MV-4-11 (cell line): ENCODE measurements at regions not wholly inside any gene's neighbourhood (a gene's known extent, or its start where the extent isn't known, plus 50 kb on each side); places are given as distances from the start of the nearest gene placed in this dataset.

Source experiments
- DNase-seq: peaks from one replicate; lab custom pipeline; 2025; lab: John Stamatoyannopoulos, UW

DNA sequence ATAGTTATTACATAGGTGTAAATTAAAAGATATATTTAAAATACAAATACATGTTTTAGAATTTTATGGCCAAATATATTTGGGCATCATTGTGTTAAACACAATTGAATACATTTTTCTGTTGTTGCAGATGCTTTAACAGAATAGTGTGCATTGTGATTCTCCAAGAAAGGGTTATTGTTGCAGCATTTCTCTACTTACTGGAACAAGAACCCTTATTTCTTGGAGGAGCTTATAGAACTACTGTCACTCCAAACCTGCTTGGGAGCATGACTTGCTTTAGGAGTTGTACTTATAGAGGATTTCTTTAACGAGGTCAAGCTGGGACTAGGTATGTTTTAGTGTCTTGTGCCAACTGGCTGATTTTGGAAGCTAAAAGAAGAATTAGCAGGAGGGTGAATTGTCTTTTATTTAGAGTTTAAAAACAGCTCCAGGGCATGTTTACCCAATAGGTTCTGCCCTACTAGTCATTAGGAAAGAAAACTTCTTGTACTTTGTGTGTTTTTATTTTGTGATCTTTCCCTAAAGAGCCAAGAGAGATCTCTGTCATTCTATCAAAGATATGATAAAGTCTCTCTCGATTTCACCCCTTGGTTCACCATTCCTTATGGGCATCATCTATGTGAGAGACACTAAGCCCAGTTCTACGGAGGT is 279.8 kb upstream of the SALL1 start:
- DNase-seq = no peak

DNA sequence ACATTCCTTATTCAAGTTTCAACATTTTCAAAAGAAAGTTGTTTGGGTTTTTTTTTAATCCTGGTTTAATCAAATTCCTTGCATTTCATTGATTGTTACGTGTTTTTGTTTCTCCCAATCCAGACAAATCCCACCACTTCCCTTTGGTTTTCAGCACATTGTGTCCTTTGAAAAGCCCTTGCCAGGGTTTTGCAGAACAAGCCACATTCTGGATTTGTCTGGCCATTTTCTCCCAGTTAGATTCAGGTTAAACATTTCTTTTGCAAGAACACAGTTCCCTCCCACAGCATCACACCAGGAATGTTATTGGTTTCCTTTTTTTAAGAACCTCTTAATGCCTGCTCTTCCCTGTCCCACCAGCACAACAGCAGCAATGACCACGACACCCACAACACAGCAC is 278.0 kb upstream of the SALL1 start:
- DNase-seq = peak; percentile 2

DNA sequence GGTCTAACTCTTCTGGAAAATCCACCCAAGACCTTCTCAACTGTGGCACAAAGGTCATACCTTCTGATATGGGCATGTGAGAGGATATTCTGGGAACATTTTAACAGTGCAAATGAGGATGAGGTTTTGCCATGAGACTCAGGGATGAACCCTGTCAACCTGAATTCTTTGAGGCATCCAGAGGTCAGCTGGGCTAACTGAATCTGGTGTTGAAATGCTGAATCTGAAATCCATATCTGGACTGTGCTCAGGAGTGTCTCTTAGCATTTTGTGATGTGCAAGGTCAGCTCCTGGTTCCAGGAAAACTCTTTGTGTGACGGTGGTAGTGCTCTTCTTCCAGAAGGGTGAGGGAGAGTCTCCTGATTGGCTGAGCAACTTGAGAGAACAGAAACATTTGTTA is 276.0 kb upstream of the SALL1 start:
- DNase-seq = no peak

DNA sequence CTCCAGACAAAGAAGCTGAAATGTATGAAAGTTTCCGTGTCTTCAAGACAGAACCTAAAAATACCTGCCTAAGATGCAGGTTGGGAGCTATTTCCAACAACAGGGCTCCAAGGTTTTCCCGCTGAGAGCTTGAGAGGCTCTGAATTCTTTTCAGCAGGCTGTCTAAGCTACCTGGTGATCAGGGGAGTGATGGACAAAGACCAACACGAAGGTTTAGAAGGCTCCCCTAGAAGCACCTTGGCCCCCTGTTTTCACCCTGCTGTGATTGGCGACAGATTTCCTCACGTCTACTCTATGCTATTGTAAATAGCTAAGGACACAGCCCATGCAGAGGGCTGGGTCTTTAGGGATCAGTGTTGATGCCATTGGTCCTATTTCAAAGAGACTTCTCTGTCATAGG is 275.2 kb upstream of the SALL1 start:
- no peak for DNase-seq

DNA sequence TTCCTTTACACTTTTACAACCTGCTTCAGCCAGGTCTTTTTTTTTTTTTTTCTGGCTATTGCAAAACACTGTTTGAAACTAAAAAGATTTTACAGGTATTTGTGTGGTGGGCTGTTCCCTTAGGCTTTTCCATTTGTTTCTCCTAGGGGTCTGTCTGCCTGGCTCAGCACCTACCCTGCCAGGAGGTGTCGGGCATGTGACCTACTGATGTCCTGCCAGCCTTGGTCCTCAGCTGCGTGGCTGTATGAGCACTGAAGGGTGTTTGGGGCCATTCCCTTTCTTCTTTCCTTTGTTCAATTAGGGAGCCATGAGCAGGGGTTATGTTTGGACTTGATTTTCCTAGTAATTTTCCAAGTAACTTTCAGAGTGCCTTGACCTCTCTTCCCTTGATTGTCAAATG is 269.2 kb upstream of the SALL1 start:
- no peak for DNase-seq

DNA sequence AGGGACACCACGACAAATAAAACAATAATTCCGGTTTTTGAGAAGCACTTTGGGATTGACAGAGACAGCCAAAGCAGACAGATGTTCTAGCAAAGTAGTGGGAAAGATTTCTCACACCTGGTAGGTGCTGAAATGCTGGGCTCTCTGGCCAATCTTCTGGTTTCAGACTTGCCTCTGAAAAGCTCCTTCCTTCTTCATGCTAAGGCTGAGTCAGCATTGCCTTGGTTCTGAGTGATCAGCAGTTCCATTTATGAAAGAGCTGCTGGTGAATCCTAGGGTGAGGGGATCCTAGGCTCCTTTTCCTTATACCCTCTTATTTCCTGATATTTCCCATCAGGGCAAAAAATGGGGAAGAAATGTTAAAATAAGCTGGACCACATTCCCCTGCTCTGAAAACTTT is 268.7 kb upstream of the SALL1 start:
- DNase-seq = no peak

DNA sequence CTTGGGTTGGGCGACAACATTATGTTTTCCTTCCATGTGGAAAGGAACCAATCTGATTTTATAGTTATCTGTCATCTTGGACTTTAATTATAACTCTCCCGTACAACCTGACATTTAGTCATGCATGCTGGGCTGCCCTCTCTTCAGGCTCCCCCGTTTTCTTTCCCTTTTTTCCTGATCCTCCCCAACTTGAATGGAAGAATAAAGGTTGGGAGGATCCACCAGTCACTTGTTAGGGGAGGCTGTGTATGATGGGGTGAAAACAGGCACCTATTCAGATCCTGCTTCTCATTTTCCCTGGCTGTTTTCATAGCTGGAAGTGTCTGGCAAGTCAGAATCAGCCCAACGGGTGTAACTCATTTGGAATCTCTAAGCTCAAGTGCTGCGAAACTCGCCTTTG is 267.2 kb upstream of the SALL1 start:
- DNase-seq = no peak

DNA sequence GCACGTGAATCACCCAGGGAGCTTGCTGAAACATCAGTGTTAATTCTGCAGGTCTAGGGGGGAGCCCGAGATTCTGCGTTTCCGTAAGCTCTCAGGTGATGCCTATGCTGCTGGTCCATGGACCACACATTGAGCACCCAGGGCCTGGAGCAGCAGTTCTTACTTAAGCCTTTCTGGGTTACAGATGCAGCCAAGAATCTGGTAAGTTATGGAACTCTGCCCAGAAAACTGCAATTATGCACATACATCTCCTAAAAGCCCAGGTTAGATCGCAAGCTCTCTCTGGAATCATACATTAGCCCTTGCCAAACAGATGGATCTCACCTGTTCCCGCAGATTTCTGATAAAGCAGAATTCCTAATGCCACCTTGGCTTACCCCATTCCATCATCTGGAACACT is 265.9 kb upstream of the SALL1 start:
- DNase-seq = no peak

DNA sequence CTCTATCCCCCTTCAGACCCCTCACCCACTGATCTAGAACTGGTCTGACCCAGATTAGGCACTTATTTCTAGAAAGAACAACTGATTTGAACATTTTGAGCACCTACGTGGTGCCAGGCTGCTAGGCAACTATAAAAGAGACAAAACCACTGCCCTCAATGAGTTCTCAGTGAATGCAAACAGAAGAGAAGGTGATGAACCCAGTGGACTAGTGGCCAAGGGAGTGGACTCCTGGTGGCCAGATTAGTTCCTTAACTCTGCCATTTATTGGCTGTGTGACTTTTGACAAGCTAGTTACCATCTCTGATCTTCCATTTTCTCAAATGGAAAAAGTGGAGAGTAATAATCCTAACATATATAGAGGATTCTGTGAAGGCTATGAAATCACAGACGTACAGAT is 259.1 kb upstream of the SALL1 start:
- no peak for DNase-seq

DNA sequence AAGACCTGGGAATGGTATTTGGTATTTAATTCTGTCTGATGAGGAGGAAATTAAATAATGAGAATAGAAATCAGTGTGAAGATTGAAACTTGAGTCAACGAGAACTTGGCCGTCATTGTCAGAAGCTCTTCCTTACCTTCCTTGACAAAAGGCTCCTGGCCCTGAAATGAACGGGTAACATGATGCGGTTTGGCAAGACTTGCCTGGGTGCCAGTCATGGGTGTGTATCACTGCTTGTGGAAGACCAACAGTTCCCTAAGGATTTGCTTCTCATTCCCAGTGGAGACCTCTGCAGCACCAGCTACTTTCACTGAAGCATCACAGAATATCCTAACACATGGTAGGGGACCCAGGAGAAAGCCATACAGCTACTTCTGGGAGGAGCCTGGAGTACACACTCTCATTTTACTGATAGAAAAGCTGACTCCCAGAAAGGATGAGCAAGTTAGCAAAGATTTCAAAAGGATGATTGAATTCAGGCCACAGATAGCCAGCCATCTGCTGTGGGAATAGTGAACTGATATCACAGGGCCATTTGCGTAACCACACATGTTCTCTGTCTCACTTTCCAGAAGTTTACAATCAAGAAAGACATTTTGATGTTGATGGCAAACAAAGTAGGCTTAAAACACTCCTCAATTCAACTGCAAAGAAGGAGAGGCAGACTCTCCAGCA is 258.1 kb upstream of the SALL1 start:
- no peak for DNase-seq

DNA sequence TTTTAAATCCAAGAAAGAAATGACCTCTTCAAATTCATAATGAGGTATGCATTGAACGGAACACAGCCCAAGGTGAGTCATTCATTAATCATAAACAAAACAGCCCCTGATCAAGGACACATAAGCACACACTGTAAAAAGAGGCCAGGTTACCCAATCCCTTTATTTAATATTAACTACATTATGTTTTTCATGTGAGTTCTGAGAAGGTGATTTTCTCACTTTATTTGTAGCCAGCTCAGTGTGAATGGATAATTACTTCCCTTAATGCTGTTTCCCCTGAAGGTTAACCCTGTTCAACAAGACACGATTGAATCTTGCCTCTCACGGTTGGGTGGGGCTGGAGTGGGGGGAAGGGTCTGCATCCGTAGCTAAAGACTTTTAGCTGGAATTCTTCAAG is 257.3 kb upstream of the SALL1 start:
- no peak for DNase-seq

DNA sequence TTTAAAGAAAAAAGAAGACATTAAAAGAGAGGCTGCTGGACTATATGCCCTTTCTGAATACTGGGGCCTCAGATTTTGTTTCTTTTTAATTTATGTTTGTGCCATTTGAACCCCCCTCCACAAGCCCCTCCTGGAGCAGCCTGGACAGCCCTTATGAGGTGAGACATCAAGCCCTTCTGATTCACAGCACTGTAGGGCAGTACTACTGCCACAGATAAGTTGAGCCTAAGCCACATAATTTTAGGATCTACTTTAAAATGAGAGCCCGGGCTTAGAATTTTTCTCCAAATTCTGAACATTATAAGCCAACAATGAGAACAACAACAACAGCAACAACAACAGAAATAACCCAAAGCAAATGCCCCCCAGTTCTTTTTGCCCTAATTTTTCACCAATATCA is 256.9 kb upstream of the SALL1 start:
- no peak for DNase-seq

DNA sequence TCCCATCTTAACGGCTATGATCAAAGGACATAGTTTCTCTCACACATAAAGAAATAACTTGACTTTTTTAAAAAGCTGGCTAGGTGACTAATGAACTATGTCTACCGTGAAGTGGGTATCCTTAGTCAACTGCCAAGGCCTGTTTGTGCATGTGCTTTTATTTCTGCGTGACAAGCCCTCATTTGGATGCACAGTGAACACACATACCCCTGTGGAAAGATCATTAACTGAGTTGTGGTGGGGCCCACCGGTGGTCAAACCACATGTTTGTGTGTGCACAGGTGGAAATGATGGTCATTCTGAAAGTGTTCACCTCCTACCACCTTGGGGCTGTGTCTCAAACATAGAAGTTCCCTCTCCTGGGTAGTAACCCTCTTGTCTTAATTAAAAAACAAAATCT is 256.1 kb upstream of the SALL1 start:
- DNase-seq = no peak

DNA sequence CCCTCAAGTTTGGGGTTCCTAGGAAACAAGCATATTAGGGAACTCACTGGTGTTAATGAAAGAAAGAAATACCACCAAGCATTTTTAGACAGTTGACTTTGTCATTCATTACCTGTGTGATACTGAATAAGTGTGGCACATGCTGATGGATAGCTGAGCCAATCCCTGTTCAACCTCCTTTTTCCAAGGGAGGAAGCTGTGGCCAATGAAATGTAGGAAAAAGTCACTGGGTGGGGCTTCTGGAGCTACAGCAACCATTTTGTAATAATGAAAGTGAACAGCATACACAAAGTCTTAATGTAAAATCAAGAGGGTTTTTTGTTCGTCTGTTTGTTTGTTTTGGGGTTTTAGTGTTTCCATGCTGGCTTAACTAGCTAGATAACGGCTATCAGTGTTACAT is 254.3 kb upstream of the SALL1 start:
- DNase-seq = no peak

DNA sequence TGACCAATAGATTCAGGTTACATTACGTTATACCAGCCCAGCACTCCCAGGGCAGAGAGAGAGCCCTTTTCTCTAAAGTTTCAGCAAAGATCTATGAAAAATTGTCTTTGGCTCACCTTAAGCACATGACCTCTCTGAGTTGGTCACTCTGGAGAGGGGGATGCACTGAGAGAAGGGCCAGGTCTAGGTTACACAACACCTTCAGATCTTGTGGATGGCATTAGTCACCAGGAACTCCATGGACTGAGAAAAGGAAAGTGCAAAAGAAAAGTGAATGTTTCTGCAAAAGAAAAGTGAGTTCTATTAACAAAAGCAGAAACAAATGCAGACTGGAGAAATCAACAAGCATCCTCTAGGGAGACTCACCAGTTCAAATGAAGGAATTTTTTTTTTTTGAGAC is 253.3 kb upstream of the SALL1 start:
- no peak for DNase-seq

DNA sequence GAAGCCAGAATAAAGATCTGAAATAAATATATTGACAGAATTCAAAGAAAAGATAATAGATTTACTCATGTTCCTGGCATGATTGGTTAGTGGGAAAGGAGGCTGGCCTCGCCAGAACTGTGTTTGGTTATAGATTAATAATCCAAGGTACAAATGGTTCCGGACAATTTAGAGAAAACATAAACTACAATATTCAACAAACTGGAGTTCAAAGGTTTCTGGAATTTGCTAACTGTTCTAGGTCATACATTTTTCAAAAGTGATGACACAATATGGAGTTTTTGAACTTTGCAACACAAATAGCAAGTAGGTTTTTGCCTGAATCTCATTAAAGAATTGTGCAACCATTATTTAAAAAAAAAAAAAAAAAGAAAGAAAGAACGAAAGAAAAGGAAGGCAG is 251.7 kb upstream of the SALL1 start:
- no peak for DNase-seq

DNA sequence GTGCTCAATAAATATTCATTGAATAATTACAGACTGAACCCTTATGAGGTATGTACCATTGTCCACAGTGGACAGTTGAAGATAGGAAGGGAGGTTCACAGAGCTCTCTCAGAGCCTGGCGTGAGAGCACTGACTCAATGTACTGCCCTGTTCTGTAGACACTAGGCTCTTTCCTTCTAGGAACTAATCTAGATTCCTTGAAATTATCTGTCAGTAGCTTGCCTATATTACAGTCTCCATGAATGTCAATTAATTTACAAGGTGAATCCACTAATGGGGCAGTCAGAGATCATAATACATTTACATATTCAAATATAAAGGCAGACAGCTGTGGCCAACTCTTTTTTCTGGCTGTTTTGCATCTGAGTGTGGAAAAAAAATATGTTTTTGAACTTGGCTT is 251.2 kb upstream of the SALL1 start:
- no peak for DNase-seq

DNA sequence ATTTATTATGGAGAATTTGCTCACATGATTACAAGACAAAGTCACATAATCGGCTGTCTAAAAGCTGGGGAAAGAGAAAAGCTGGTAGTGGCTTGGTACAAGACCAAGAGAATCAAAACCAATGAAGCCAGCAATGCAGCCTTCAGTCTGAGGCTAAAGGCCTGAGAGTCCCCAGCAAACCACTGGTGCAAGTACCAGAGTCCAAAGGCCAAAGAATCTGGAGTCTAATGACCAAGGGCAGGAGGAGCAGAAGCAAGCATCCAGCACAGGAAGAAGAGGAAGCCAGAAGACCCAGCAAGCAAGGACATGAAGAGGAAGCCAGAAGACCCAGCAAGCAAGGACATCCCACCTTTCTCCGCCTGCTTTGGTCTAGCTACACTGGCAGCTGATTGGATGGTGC is 250.6 kb upstream of the SALL1 start:
- no peak for DNase-seq

DNA sequence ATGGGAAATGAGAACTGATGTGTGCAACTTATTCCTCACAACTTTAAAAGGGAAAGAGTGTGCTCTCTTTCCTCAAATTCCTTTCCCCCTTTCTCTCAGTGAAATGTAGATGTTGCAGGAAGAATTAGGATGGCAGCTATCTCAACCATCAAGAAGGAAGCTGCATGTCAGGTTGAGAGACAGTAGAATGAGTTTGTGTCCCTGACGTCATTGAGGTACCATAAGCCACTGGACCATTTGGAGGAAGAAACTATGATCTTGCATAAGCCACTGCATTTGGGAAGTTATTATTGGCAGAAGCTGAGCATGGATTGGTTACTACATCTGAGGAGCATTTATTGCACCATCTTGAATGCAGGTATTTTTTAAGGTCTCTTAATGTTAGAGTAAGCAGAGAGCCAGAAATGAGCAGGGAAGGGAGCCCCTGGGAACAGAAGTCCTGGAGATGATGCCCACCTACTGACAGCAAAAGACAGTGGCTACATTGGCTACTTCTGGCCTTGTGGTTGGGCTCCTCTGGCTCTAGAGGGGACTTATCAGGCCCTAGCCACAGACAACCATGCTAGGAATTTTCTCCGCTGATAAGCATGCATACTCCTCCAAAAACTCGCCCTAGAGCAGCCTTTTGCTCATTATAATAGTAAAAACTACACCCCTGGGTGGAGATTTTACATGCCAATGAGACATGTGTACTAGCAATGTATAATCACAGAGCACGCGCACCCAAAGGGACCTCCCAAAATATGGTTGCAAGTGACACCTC is 249.0 kb upstream of the SALL1 start:
- no peak for DNase-seq

DNA sequence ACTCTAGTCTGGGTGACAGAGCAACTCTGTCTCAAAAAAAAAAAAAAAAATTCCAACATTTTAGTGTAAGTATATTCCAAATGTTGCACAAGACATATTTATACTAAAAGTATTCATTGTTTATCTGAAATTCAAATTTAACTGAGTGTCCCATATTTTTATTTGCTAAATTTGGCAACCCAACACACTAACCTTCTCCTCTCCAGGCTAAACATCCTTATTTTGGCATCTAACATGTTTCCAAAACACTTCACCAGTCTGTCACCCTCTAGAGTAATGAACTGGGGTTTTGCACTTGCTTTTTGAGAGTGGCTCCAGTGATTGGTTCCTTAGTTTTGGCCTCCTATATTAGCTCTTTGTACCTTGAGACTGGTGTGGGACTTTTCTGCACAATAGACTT is 243.4 kb upstream of the SALL1 start:
- DNase-seq = no peak

DNA sequence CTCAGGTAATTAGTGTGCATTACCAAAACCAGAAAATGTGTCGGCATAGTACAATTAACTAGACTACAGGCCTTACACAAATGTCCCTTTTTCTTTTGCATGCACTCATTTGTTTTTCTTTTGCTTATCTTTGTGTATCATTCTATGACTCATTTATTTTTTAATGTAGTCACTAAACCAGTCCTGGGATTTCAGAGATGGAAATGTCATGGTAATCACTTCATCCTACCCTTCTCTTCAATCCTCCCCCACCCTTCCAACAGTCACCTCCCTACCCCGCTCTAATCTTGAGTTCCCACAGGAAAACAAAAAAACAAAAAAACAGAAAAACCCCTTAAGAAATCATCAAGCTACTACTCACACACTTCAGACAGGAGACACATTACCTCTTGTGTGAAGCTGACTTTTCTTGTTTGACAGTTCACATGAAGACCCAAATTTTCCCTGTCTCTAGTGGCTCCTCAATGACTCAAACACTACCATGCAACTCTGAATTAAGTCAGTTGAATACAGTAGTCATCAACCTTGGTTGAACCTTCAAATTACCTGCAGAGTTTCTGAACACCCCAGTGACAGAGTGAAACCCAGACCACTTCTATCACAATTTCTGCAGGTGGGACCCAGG is 242.4 kb upstream of the SALL1 start:
- no peak for DNase-seq

DNA sequence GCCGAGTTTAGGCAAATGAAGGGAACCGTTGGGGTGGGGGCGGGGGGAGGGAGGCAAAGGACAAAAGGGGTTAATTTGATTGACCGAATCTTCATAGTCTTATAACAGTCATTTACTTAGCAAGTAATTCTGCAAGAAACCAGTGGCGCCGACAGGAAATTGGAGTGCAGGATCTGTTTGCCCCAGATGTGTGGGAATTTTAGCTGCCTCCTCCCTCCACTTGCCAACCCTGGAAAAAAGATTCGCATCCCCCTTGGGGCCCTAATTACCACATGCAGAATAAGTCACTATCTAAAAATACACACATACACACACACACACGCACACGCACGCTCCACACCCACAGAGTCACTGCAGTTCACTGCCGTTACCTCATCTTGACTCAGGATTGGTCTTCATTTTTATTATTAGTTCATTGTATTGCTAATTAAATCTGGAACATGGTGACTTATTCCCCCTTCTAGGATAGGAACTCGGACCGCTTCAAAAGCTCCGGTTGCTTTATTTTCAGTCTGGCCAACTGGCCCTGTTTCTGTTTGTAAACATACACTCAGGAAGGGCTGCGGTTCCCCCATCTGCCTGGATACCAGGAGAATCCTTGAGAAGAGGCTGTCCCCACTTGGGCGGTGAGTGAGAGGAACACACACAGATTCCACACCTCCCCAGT is 241.6 kb upstream of the SALL1 start:
- no peak for DNase-seq
